ENCODE measurements at regions not wholly inside any gene's neighbourhood (a gene's known extent, or its start where the extent isn't known, plus 50 kb on each side); places are given as distances from the start of the nearest gene placed in this dataset.

DNA sequence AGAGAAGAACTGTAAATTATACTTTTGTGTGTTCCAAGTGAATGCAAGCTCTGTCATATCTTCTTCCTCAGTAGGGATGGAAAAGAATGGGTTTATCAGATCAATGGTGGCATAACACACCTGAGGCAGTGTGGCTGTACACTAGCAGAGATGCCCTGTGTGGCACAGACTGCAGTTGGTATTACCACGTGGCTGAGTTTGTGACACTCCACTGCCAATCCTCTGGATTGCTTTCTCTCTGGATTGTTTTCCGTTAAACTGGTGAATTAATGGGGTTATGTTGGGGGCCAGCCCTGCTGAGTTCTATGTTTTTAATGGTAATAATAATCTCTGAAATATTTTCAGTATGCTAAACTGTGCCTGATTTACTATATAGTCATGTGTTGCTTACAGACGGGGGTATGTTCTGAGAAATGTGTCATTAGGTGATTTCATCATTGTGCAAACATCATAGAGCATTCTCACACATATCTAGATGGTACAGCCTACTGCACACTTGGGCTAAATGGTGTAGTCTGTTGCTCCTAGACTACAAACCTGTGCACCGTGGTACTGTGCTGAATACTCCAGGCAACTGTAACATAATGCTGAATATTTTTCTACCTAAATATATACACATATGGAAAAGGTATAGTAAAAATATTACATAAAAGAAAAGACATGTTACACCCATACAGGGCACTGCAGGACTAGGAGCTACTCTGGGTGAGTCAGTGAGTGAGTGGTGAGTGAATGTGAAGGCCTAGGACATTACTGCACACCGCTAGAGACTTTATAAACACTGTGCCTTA lies 84.7 kb upstream of the ST6GAL2 start:
- ChIA-PET POLR2A (interaction anchor here (0.6 kb wide), 2 partner anchors 15 to 128 kb away, joined by 3 read pairs; no protein-coding TSS in a partner anchor), CTCF (interaction anchor here (0.6 to 1.2 kb wide), 7 partner anchors 10 to 800 kb away, joined by 3 to 6 read pairs (median 4); no protein-coding TSS in a partner anchor)
- H3K4me1 Mint-ChIP-seq (ENCODE audit: insufficient read depth, unreplicated experiment), result peaks cover 11% of the 10 kb centered on the region
- no peak overlapping the region for H3K4me3 Mint-ChIP-seq (ENCODE audit: unreplicated experiment)
- H3K27me3 Mint-ChIP-seq (ENCODE audit: insufficient read depth, unreplicated experiment), result no peaks in the 10 kb centered on the region
- TF ChIP-seq, protein P1, sequence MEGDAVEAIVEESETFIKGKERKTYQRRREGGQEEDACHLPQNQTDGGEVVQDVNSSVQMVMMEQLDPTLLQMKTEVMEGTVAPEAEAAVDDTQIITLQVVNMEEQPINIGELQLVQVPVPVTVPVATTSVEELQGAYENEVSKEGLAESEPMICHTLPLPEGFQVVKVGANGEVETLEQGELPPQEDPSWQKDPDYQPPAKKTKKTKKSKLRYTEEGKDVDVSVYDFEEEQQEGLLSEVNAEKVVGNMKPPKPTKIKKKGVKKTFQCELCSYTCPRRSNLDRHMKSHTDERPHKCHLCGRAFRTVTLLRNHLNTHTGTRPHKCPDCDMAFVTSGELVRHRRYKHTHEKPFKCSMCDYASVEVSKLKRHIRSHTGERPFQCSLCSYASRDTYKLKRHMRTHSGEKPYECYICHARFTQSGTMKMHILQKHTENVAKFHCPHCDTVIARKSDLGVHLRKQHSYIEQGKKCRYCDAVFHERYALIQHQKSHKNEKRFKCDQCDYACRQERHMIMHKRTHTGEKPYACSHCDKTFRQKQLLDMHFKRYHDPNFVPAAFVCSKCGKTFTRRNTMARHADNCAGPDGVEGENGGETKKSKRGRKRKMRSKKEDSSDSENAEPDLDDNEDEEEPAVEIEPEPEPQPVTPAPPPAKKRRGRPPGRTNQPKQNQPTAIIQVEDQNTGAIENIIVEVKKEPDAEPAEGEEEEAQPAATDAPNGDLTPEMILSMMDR (IDR thresholded peaks at IDR 0.05; ENCODE audit: unreplicated experiment), result no peak
- BruUV-seq (replicated peaks), result no TSS peak
- no peaks in the 10 kb centered on the region for H3K9me3 Mint-ChIP-seq (ENCODE audit: unreplicated experiment)
- H3K27ac Mint-ChIP-seq (ENCODE audit: low read depth, unreplicated experiment), result peak overlapping the region; percentile 57
- H3K36me3 Mint-ChIP-seq (ENCODE audit: insufficient read depth, unreplicated experiment), result no peaks in the 10 kb centered on the region
- intact Hi-C loops (cut with micrococcal nuclease), result no loop called here
- DNase-seq (ENCODE audit: unreplicated experiment), result no peak

- CTCF ChIA-PET, result interaction anchor here (0.6 to 0.7 kb wide), 2 partner anchors 1017 to 1025 kb away, joined by 3 read pairs; no protein-coding TSS in a partner anchor
- BruUV-seq (replicated peaks), result no TSS peak
- intact Hi-C loops (cut with micrococcal nuclease), result no loop called here
- no peak overlapping the region for H3K4me3 Mint-ChIP-seq (ENCODE audit: unreplicated experiment)
- no peak overlapping the region for H3K27ac Mint-ChIP-seq (ENCODE audit: low read depth, unreplicated experiment)
- no peaks in the 10 kb centered on the region for H3K36me3 Mint-ChIP-seq (ENCODE audit: insufficient read depth, unreplicated experiment)
- no peaks in the 10 kb centered on the region for H3K9me3 Mint-ChIP-seq (ENCODE audit: unreplicated experiment)
- peaks cover 11% of the 10 kb centered on the region for H3K4me1 Mint-ChIP-seq (ENCODE audit: insufficient read depth, unreplicated experiment)
- TF ChIP-seq, protein P1 (IDR thresholded peaks at IDR 0.05; ENCODE audit: unreplicated experiment), result no peak
- POLR2A ChIA-PET, result no interaction called here
- DNase-seq (ENCODE audit: unreplicated experiment), result no peak
- no peaks in the 10 kb centered on the region for H3K27me3 Mint-ChIP-seq (ENCODE audit: insufficient read depth, unreplicated experiment)
These were observed 86.8 kb upstream of the ST6GAL2 start for GRCh38 chr2:106972782-106973181.

DNA sequence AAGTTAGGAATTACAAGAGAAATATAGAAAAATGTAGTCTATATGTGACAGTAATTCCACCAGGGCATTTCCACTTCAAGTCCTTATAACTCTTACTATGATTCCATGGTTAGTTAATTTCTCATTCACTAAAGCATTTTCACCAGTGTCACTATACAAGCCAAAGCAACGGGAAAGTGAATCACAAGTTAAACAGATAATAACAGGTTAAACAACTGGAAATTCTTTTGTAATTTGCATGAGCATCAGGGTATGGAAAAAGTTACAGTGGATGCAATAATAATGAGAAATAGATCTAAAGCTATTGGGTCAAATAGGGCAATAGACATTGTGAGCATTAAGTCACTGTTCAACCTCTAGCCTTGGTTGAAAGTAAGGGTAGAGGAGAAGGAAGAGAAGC lies 88.9 kb upstream of the ST6GAL2 start:
- Mint-ChIP-seq H3K4me1 (ENCODE audit: insufficient read depth, unreplicated experiment) (peaks cover 11% of the 10 kb centered on the region), H3K4me3 (ENCODE audit: unreplicated experiment) (no peak overlapping the region), H3K9me3 (ENCODE audit: unreplicated experiment) (no peaks in the 10 kb centered on the region), H3K36me3 (ENCODE audit: insufficient read depth, unreplicated experiment) (no peaks in the 10 kb centered on the region), H3K27me3 (ENCODE audit: insufficient read depth, unreplicated experiment) (no peaks in the 10 kb centered on the region), H3K27ac (ENCODE audit: low read depth, unreplicated experiment) (no peak overlapping the region)
- DNase-seq (ENCODE audit: unreplicated experiment), result no peak
- no TSS peak for BruUV-seq (replicated peaks)
- CTCF ChIA-PET, result no interaction called here
- TF ChIP-seq, protein P1 (IDR thresholded peaks at IDR 0.05; ENCODE audit: unreplicated experiment), result no peak
- POLR2A ChIA-PET, result no interaction called here
- intact Hi-C loops (cut with micrococcal nuclease), result no loop called here

- H3K4me3 Mint-ChIP-seq (ENCODE audit: unreplicated experiment), result no peak overlapping the region
- CTCF ChIA-PET, result no interaction called here
- peaks cover 3% of the 10 kb centered on the region for H3K4me1 Mint-ChIP-seq (ENCODE audit: insufficient read depth, unreplicated experiment)
- DNase-seq (ENCODE audit: unreplicated experiment), result no peak
- intact Hi-C loops (cut with micrococcal nuclease), result no loop called here
- no TSS peak for BruUV-seq (replicated peaks)
- H3K9me3 Mint-ChIP-seq (ENCODE audit: unreplicated experiment), result no peaks in the 10 kb centered on the region
- TF ChIP-seq, protein P1 (IDR thresholded peaks at IDR 0.05; ENCODE audit: unreplicated experiment), result no peak
- H3K27me3 Mint-ChIP-seq (ENCODE audit: insufficient read depth, unreplicated experiment), result no peaks in the 10 kb centered on the region
- POLR2A ChIA-PET, result no interaction called here
- H3K27ac Mint-ChIP-seq (ENCODE audit: low read depth, unreplicated experiment), result no peak overlapping the region
- no peaks in the 10 kb centered on the region for H3K36me3 Mint-ChIP-seq (ENCODE audit: insufficient read depth, unreplicated experiment)
These were observed 89.7 kb upstream of the ST6GAL2 start for GRCh38 chr2:106975641-106976040.

Data from MCF 10A (cell line).